ENCODE measurements at regions not wholly inside any gene's neighbourhood (a gene's known extent, or its start where the extent isn't known, plus 50 kb on each side); places are given as distances from the start of the nearest gene placed in this dataset.
A peak's percentile ranks its signal among the peaks of the same experiment; 100 is the strongest.

- no peaks in the 10 kb centered on the region for H3K9me3 ChIP-seq
- no peaks in the 10 kb centered on the region for H3K36me3 ChIP-seq
- no peak overlapping the region for H3K27ac ChIP-seq
- TF ChIP-seq CTCF (IDR thresholded peaks at IDR 0.05): no peak
- no peaks in the 10 kb centered on the region for H3K4me1 ChIP-seq
- DNase-seq (ENCODE audit: low spot score in 2 of 2): no peak
- H3K4me3 ChIP-seq: peak overlapping the region; percentile 35 to 59
- H3K27me3 ChIP-seq: no peaks in the 10 kb centered on the region
- intact Hi-C loops (cut with DNase I): no loop called here
Measured at GRCh38 chr18:75915941-75916623, 488.6 kb upstream of the SMIM21 start.

GRCh38 chr18:75912829-75913228, 485.3 kb upstream of the SMIM21 start:
- no peak overlapping the region for H3K4me3 ChIP-seq
- no peaks in the 10 kb centered on the region for H3K4me1 ChIP-seq
- no peak for TF ChIP-seq CTCF (IDR thresholded peaks at IDR 0.05)
- intact Hi-C loops (cut with DNase I): no loop called here
- H3K9me3 ChIP-seq: no peaks in the 10 kb centered on the region
- DNase-seq (ENCODE audit: low spot score in 2 of 2): no peak
- H3K27ac ChIP-seq: no peak overlapping the region
- H3K27me3 ChIP-seq: no peaks in the 10 kb centered on the region
- H3K36me3 ChIP-seq: no peaks in the 10 kb centered on the region

- H3K36me3 ChIP-seq: no peaks in the 10 kb centered on the region
- no peaks in the 10 kb centered on the region for H3K4me1 ChIP-seq
- no peaks in the 10 kb centered on the region for H3K9me3 ChIP-seq
- intact Hi-C loops (cut with DNase I): loop anchor here (10.0 kb wide), 1 partner anchor 70 kb away; no protein-coding TSS in a partner anchor
- H3K27me3 ChIP-seq: no peaks in the 10 kb centered on the region
- no peak for DNase-seq (ENCODE audit: low spot score in 2 of 2)
- H3K27ac ChIP-seq: no peak overlapping the region
- TF ChIP-seq CTCF (IDR thresholded peaks at IDR 0.05): no peak
- H3K4me3 ChIP-seq: no peak overlapping the region
Measured at GRCh38 chr18:75904416-75904815, 476.9 kb upstream of the SMIM21 start.

- intact Hi-C loops (cut with DNase I): no loop called here
- H3K27ac ChIP-seq: no peak overlapping the region
- H3K36me3 ChIP-seq: no peaks in the 10 kb centered on the region
- no peaks in the 10 kb centered on the region for H3K4me1 ChIP-seq
- no peak for DNase-seq (ENCODE audit: low spot score in 2 of 2)
- TF ChIP-seq CTCF (IDR thresholded peaks at IDR 0.05): no peak
- no peak overlapping the region for H3K4me3 ChIP-seq
- H3K9me3 ChIP-seq: no peaks in the 10 kb centered on the region
- no peaks in the 10 kb centered on the region for H3K27me3 ChIP-seq
Measured at GRCh38 chr18:75898651-75899050, 471.1 kb upstream of the SMIM21 start.

GRCh38 chr18:75897386-75897785, 469.9 kb upstream of the SMIM21 start:
- intact Hi-C loops (cut with DNase I): no loop called here
- Histone ChIP-seq H3K36me3 (no peaks in the 10 kb centered on the region), H3K27me3 (no peaks in the 10 kb centered on the region), H3K27ac (no peak overlapping the region), H3K9me3 (no peaks in the 10 kb centered on the region), H3K4me3 (no peak overlapping the region), H3K4me1 (no peaks in the 10 kb centered on the region)
- DNase-seq (ENCODE audit: low spot score in 2 of 2): no peak
- no peak for TF ChIP-seq CTCF (IDR thresholded peaks at IDR 0.05)

GRCh38 chr18:75896865-75897264, 469.4 kb upstream of the SMIM21 start:
- H3K27me3 ChIP-seq: no peaks in the 10 kb centered on the region
- no peak overlapping the region for H3K27ac ChIP-seq
- no peak for DNase-seq (ENCODE audit: low spot score in 2 of 2)
- H3K4me1 ChIP-seq: no peaks in the 10 kb centered on the region
- H3K4me3 ChIP-seq: no peak overlapping the region
- H3K9me3 ChIP-seq: no peaks in the 10 kb centered on the region
- H3K36me3 ChIP-seq: no peaks in the 10 kb centered on the region
- intact Hi-C loops (cut with DNase I): no loop called here
- TF ChIP-seq CTCF (IDR thresholded peaks at IDR 0.05): no peak

All from ascending aorta (tissue), 2 donors.